Urinary bladder (tissue), 3 donors: ENCODE measurements at regions not wholly inside any gene's neighbourhood (a gene's known extent, or its start where the extent isn't known, plus 50 kb on each side); places are given as distances from the start of the nearest gene placed in this dataset.

ENCODE experiments used
- DNase-seq: peaks from one replicate; pipeline ENCODE4 v3.0.0-alpha.2; 2015; ENCODE audit errors: extremely low spot score
- H3K27ac ChIP-seq: one replicate; pipeline ENCODE4 v1.5.1; 2013; ENCODE audit warnings: low read depth, mild to moderate bottlenecking, moderate library complexity
- H3K36me3 ChIP-seq: one replicate; pipeline ENCODE4 v1.6.1; 2013; ENCODE audit warnings: mild to moderate bottlenecking, moderate library complexity; ENCODE audit not compliant: insufficient read depth
- H3K4me1 ChIP-seq: one replicate; pipeline ENCODE4 v1.6.1; 2013; ENCODE audit warnings: mild to moderate bottlenecking, moderate library complexity; ENCODE audit not compliant: insufficient read depth
- H3K4me3 ChIP-seq: one replicate; pipeline ENCODE4 v1.5.1; 2013; ENCODE audit warnings: low read depth, low read length
- WGBS: extraction: QIAGEN DNeasy Blood & Tissue Kit; methylation state at CpG from one replicate; pipeline ENCODE4 v1.1.7; 2013; 5-methylcytosine and 5-hydroxymethylcytosine counted together
- donor health status: healthy with polysubstance abuse.
- donor health status: healthy.

- 60% methylated on average over 17 of the region's 17 CpGs for WGBS
- no peaks in the 10 kb centered on the region for H3K36me3 ChIP-seq
- no peak for DNase-seq
- no peaks in the 10 kb centered on the region for H3K4me1 ChIP-seq
- no peak overlapping the region for H3K27ac ChIP-seq
- H3K4me3 ChIP-seq: no peak overlapping the region
These were observed 338.0 kb downstream of the MATN1 start for GRCh38 chr1:30385246-30385995.

- Histone ChIP-seq H3K4me1 (no peaks in the 10 kb centered on the region), H3K27ac (no peak overlapping the region), H3K4me3 (no peak overlapping the region), H3K36me3 (no peaks in the 10 kb centered on the region)
- no peak for DNase-seq
- 67% methylated on average over 10 of the region's 10 CpGs for WGBS
These were observed 338.8 kb downstream of the MATN1 start for GRCh38 chr1:30384286-30385245.

- no peaks in the 10 kb centered on the region for H3K4me1 ChIP-seq
- H3K4me3 ChIP-seq: no peak overlapping the region
- DNase-seq: no peak
- H3K36me3 ChIP-seq: no peaks in the 10 kb centered on the region
- 51% methylated on average over 12 of the region's 12 CpGs for WGBS
- H3K27ac ChIP-seq: no peak overlapping the region
These were observed 340.1 kb downstream of the MATN1 start for GRCh38 chr1:30383221-30383711.

GRCh38 chr1:30382496-30382895 lies 340.9 kb downstream of the MATN1 start:
- Histone ChIP-seq H3K4me3 (no peak overlapping the region), H3K27ac (no peak overlapping the region), H3K4me1 (no peaks in the 10 kb centered on the region), H3K36me3 (no peaks in the 10 kb centered on the region)
- WGBS: 83% methylated on average over 2 of the region's 2 CpGs
- no peak for DNase-seq

- Histone ChIP-seq H3K4me3 (no peak overlapping the region), H3K27ac (no peak overlapping the region), H3K36me3 (no peaks in the 10 kb centered on the region), H3K4me1 (no peaks in the 10 kb centered on the region)
- WGBS: 73% methylated on average over 7 of the region's 7 CpGs
- no peak for DNase-seq
These were observed 341.6 kb downstream of the MATN1 start for GRCh38 chr1:30381671-30382365.

- Histone ChIP-seq H3K4me1 (no peaks in the 10 kb centered on the region), H3K27ac (no peak overlapping the region), H3K4me3 (no peak overlapping the region), H3K36me3 (no peaks in the 10 kb centered on the region)
- DNase-seq: no peak
- WGBS: 63% methylated on average over 5 of the region's 5 CpGs
These were observed 342.1 kb downstream of the MATN1 start for GRCh38 chr1:30381266-30381665.

- no peaks in the 10 kb centered on the region for H3K36me3 ChIP-seq
- no peak overlapping the region for H3K4me3 ChIP-seq
- WGBS: 1% methylated on average over 3 of the region's 3 CpGs
- no peaks in the 10 kb centered on the region for H3K4me1 ChIP-seq
- no peak overlapping the region for H3K27ac ChIP-seq
- no peak for DNase-seq
These were observed 342.8 kb downstream of the MATN1 start for GRCh38 chr1:30380625-30380984.

- Histone ChIP-seq H3K27ac (no peak overlapping the region), H3K36me3 (no peaks in the 10 kb centered on the region), H3K4me1 (no peaks in the 10 kb centered on the region), H3K4me3 (no peak overlapping the region)
- DNase-seq: peak; percentile 52
- 48% methylated on average over 13 of the region's 13 CpGs for WGBS
These were observed 343.4 kb downstream of the MATN1 start for GRCh38 chr1:30379684-30380624.

GRCh38 chr1:30378991-30379581 lies 344.3 kb downstream of the MATN1 start:
- Histone ChIP-seq H3K4me3 (no peak overlapping the region), H3K27ac (no peak overlapping the region), H3K4me1 (no peaks in the 10 kb centered on the region), H3K36me3 (no peaks in the 10 kb centered on the region)
- peak; percentile 21 for DNase-seq
- 17% methylated on average over 18 of the region's 18 CpGs for WGBS

- Histone ChIP-seq H3K4me1 (no peaks in the 10 kb centered on the region), H3K27ac (no peak overlapping the region), H3K36me3 (no peaks in the 10 kb centered on the region), H3K4me3 (no peak overlapping the region)
- no peak for DNase-seq
- 69% methylated on average over 10 of the region's 10 CpGs for WGBS
These were observed 345.3 kb downstream of the MATN1 start for GRCh38 chr1:30378003-30378596.

- Histone ChIP-seq H3K4me1 (no peaks in the 10 kb centered on the region), H3K27ac (no peak overlapping the region), H3K36me3 (no peaks in the 10 kb centered on the region), H3K4me3 (no peak overlapping the region)
- DNase-seq: no peak
- WGBS: 56% methylated on average over 11 of the region's 11 CpGs
These were observed 346.0 kb downstream of the MATN1 start for GRCh38 chr1:30377230-30378002.
